Endothelial cell of umbilical vein (primary cell): ENCODE measurements at regions not wholly inside any gene's neighbourhood (a gene's known extent, or its start where the extent isn't known, plus 50 kb on each side); places are given as distances from the start of the nearest gene placed in this dataset.

Experiments used
- BruUV-seq: library from RNA; stranded (reverse); fragments of 400-500 nt; replicated peaks from 2 replicates; lab custom pipeline; 2021; lab: Mats Ljungman, UMichigan
- CTCF ChIA-PET: fragments of 300-600, 350-600 bp; sonication (Branson Sonifier 250); formaldehyde crosslinking; loops from one replicate; lab custom pipeline; 2021; ENCODE audit warnings: antibody characterized with exemption, inconsistent platforms; lab: Charles Lee
- POLR2A ChIA-PET: fragments of 300-600, 350-600 bp; sonication (Branson Sonifier 250); formaldehyde crosslinking; loops from one replicate; lab custom pipeline; 2021; ENCODE audit warnings: antibody characterized with exemption, inconsistent platforms; lab: Charles Lee
- DNase-seq: peaks from one replicate; pipeline ENCODE4 v3.0.0-alpha.2; 2011; ENCODE audit warnings: low read depth, low spot score
- FAIRE-seq: peaks from 2 replicates; lab custom pipeline; 2011; peaks lifted over from hg19 to GRCh38; lab: Jason Lieb, UNC
- H2AFZ ChIP-seq: 2 replicates; pipeline ENCODE4 v1.6.0; 2012; ENCODE audit warnings: low read depth, low read length, control low read depth, inconsistent platforms
- H3K27ac ChIP-seq: 2 replicates; pipeline ENCODE4 v1.5.1; 2011; ENCODE audit warnings: low read depth, mild to moderate bottlenecking, control low read depth, low read length, moderate library complexity; ENCODE audit not compliant: insufficient read depth
- H3K27me3 ChIP-seq, 2 experiments: 2 replicates each; pipeline versions ENCODE4 v1.6.0 to v1.6.1; 2011; ENCODE audit warnings: low read length in 2 of 2, mixed read lengths in 1 of 2; ENCODE audit not compliant: control insufficient read depth in 2 of 2, insufficient read depth in 2 of 2
- H3K36me3 ChIP-seq, 2 experiments: 2 replicates in 1 of 2; 3 replicates in 1 of 2; pipeline ENCODE4 v1.5.1; 2011; ENCODE audit warnings: low read length in 2 of 2, mild to moderate bottlenecking in 1 of 2, moderate library complexity in 1 of 2; ENCODE audit not compliant: control insufficient read depth in 2 of 2, insufficient read depth in 2 of 2; ENCODE audit errors: extremely low read depth in 1 of 2
- H3K4me1 ChIP-seq: 3 replicates; pipeline ENCODE4 v1.5.1; 2011; ENCODE audit warnings: mild to moderate bottlenecking, low read length; ENCODE audit not compliant: control insufficient read depth, insufficient read depth; ENCODE audit errors: extremely low read depth
- H3K4me2 ChIP-seq: 2 replicates; pipeline ENCODE4 v1.6.1; 2011; ENCODE audit warnings: low read length, control low read depth, mixed read lengths; ENCODE audit not compliant: insufficient read depth
- H3K4me3 ChIP-seq, 3 experiments: fragments of 200-600 bp in 1 of 3; sonication (generic), shearing (Covaris generic) in 1 of 3; replicated peaks in 1 of 3; 2 replicates each; pipeline ENCODE4 v1.5.1; 2011 to 2016; ENCODE audit warnings: control low read depth in 3 of 3, low read length in 3 of 3, mild to moderate bottlenecking in 2 of 3, inconsistent platforms in 1 of 3, low read depth in 1 of 3, moderate library complexity in 1 of 3; ENCODE audit not compliant: insufficient read depth in 1 of 3
- H3K79me2 ChIP-seq: 2 replicates; pipeline ENCODE4 v1.6.0; 2012; ENCODE audit warnings: low read length, inconsistent platforms; ENCODE audit not compliant: control insufficient read depth, insufficient read depth
- H3K9ac ChIP-seq: replicated peaks from 2 replicates; pipeline ENCODE3; 2011; ENCODE audit warnings: low read length, control low read depth; ENCODE audit not compliant: insufficient read depth; ENCODE audit errors: extremely low read depth
- H3K9me1 ChIP-seq: replicated peaks from 3 replicates; pipeline ENCODE4 v1.6.0; 2011; ENCODE audit warnings: mild to moderate bottlenecking, low read length; ENCODE audit not compliant: control insufficient read depth, insufficient read depth; ENCODE audit errors: extremely low read depth
- H3K9me3 ChIP-seq: replicated peaks from 2 replicates; pipeline ENCODE4 v1.5.1; 2012; ENCODE audit warnings: low read length, inconsistent platforms; ENCODE audit not compliant: control insufficient read depth, insufficient read depth
- H4K20me1 ChIP-seq: replicated peaks from 2 replicates; pipeline ENCODE3; 2011; ENCODE audit warnings: mild to moderate bottlenecking, low read length; ENCODE audit not compliant: control insufficient read depth, insufficient read depth; ENCODE audit errors: extremely low read depth
- CTCF ChIP-seq, 2 donors: IDR thresholded peaks; 1 replicate in 1 of 2; 2 replicates in 1 of 2; pipeline ENCODE4 v1.5.1; 2011; ENCODE audit warnings: low read length in 2 of 2, mild to moderate bottlenecking in 2 of 2, moderate library complexity in 2 of 2, control low read depth in 1 of 2, inconsistent platforms in 1 of 2, low read depth in 1 of 2; ENCODE audit not compliant: insufficient read depth in 1 of 2; ENCODE audit errors: extremely low read depth in 1 of 2
- EZH2 ChIP-seq: IDR thresholded peaks from 2 replicates; pipeline ENCODE4 v1.6.1; 2012; ENCODE audit warnings: borderline replicate concordance, low read depth, mild to moderate bottlenecking, moderate library complexity, low read length, inconsistent platforms; ENCODE audit not compliant: severe bottlenecking
- FOS ChIP-seq: IDR thresholded peaks from 2 replicates; pipeline ENCODE4 v1.6.1; 2011; ENCODE audit warnings: mild to moderate bottlenecking, low read length, moderate library complexity, borderline replicate concordance; ENCODE audit not compliant: insufficient read depth
- GATA2 ChIP-seq: IDR thresholded peaks from 2 replicates; pipeline ENCODE4 v1.7.0; 2011; ENCODE audit warnings: low read depth, mild to moderate bottlenecking, moderate library complexity, mixed read lengths, low read length; ENCODE audit not compliant: insufficient read length, insufficient read depth
- JUN ChIP-seq: IDR thresholded peaks from 2 replicates; pipeline ENCODE4 v1.6.1; 2011; ENCODE audit warnings: borderline replicate concordance, low read depth; ENCODE audit not compliant: insufficient read length, insufficient read depth
- MAX ChIP-seq: IDR thresholded peaks from 2 replicates; pipeline ENCODE4 v1.6.1; 2011; ENCODE audit not compliant: insufficient read depth, insufficient read length
- MYC ChIP-seq: IDR thresholded peaks from one replicate; pipeline ENCODE4 v1.6.1; 2011; ENCODE audit warnings: mild to moderate bottlenecking, low read depth, low read length
- POLR2A ChIP-seq: IDR thresholded peaks from 2 replicates; pipeline ENCODE4 v1.6.1; 2012; ENCODE audit warnings: low read depth, mild to moderate bottlenecking, control low read depth, low read length
- POLR2AphosphoS5 ChIP-seq: IDR thresholded peaks from 2 replicates; pipeline ENCODE4 v1.6.1; 2012; ENCODE audit warnings: low read depth, mild to moderate bottlenecking, control low read depth, low read length, moderate library complexity; ENCODE audit not compliant: insufficient read depth
- dilution Hi-C: fragments of 300-500 bp; cut with MboI; formaldehyde crosslinking; loops from one replicate; pipeline ENCODE4 v1.15.0; 2019; ENCODE audit warnings: low sequenced_read_pairs; ENCODE audit not compliant: extremely low pct_ligation_motif_present
- intact Hi-C: fragments of 100-400 bp; cut with micrococcal nuclease; formaldehyde crosslinking; loops from one replicate; pipeline ENCODE4 v1.10.0; 2022

- Histone ChIP-seq H3K36me3 (no peaks in the 10 kb centered on the region), H3K79me2 (no peaks in the 10 kb centered on the region), H3K9ac (no peak overlapping the region), H3K4me3 (no peak overlapping the region), H3K9me1 (no peaks in the 10 kb centered on the region), H3K9me3 (no peaks in the 10 kb centered on the region), H2AFZ (no peak overlapping the region), H4K20me1 (no peaks in the 10 kb centered on the region), H3K27ac (no peak overlapping the region), H3K4me2 (no peak overlapping the region), H3K4me1 (no peaks in the 10 kb centered on the region), H3K27me3 (no peaks in the 10 kb centered on the region)
- FAIRE-seq (no peak), DNase-seq (no peak)
- TF ChIP-seq EZH2, result no peak
- no peak for TF ChIP-seq JUN
- no peak for TF ChIP-seq MYC
- no peak for TF ChIP-seq FOS
- no peak for TF ChIP-seq MAX
- TF ChIP-seq POLR2A, result no peak
- TF ChIP-seq CTCF (IDR thresholded peaks at IDR 0.05; ENCODE audit: extremely low read depth in 1 of 2, insufficient read depth in 1 of 2, low read depth in 1 of 2, low read length in 2 of 2), result no peak
- no peak for TF ChIP-seq GATA2
- TF ChIP-seq POLR2AphosphoS5, result no peak
- intact Hi-C loops (no loop called here), dilution Hi-C loops (no loop called here)
- no TSS peak for BruUV-seq
- CTCF ChIA-PET, result no interaction called here
- POLR2A ChIA-PET, result no interaction called here
Observed at GRCh38 chr2:102968375-102968774, 206.5 kb downstream of the TMEM182 start.
